Fibroblast of lung (primary cell): ENCODE measurements at regions not wholly inside any gene's neighbourhood (a gene's known extent, or its start where the extent isn't known, plus 50 kb on each side); places are given as distances from the start of the nearest gene placed in this dataset.

ENCODE experiments used
- DNase-seq, 2 donors: peaks; one replicate each; pipeline versions ENCODE4 v3.0.0 to v3.0.0-alpha.2; 2010; ENCODE audit warnings: low read depth in 2 of 2
- H2AFZ ChIP-seq: 2 replicates; pipeline ENCODE4 v1.5.1; 2012; ENCODE audit warnings: low read length, control low read depth, inconsistent platforms
- H3K27ac ChIP-seq: 2 replicates; pipeline ENCODE4 v1.5.1; 2011; ENCODE audit warnings: low read length, control low read depth; ENCODE audit not compliant: insufficient read depth
- H3K27me3 ChIP-seq: 2 replicates; pipeline ENCODE4 v1.5.1; 2011; ENCODE audit warnings: mild to moderate bottlenecking, low read length; ENCODE audit not compliant: control insufficient read depth, insufficient read depth
- H3K36me3 ChIP-seq: 2 replicates; pipeline ENCODE4 v1.5.1; 2011; ENCODE audit warnings: low read length; ENCODE audit not compliant: control insufficient read depth, insufficient read depth
- H3K4me1 ChIP-seq: 2 replicates; pipeline ENCODE4 v1.5.1; 2011; ENCODE audit warnings: low read length; ENCODE audit not compliant: control insufficient read depth, insufficient read depth; ENCODE audit errors: extremely low read depth
- H3K4me2 ChIP-seq: 2 replicates; pipeline ENCODE4 v1.5.1; 2011; ENCODE audit warnings: low read length, control low read depth; ENCODE audit not compliant: insufficient read depth; ENCODE audit errors: extremely low read depth
- H3K4me3 ChIP-seq, 4 experiments: fragments of 200-600 bp in 1 of 4; sonication (generic) in 1 of 4; replicated peaks in 1 of 4; 2 replicates each; pipeline ENCODE4 v1.5.1; 2011 to 2016; ENCODE audit warnings: low read length in 4 of 4, low read depth in 3 of 4, mild to moderate bottlenecking in 3 of 4, control low read depth in 2 of 4, inconsistent platforms in 1 of 4, mixed read lengths in 1 of 4; ENCODE audit not compliant: insufficient read depth in 1 of 4; ENCODE audit errors: control extremely low read depth in 1 of 4
- H3K79me2 ChIP-seq: 2 replicates; pipeline ENCODE4 v1.5.1; 2012; ENCODE audit warnings: mild to moderate bottlenecking, low read length, inconsistent platforms; ENCODE audit not compliant: control insufficient read depth, insufficient read depth
- H3K9ac ChIP-seq: 2 replicates; pipeline ENCODE4 v1.5.1; 2011; ENCODE audit warnings: mild to moderate bottlenecking, low read length, control low read depth; ENCODE audit not compliant: insufficient read depth
- H3K9me3 ChIP-seq: 2 replicates; pipeline ENCODE4 v1.5.1; 2012; ENCODE audit warnings: low read depth, low read length; ENCODE audit not compliant: control insufficient read depth, insufficient read depth
- H4K20me1 ChIP-seq: 2 replicates; pipeline ENCODE4 v1.5.1; 2011; ENCODE audit warnings: low read length; ENCODE audit not compliant: control insufficient read depth, insufficient read depth; ENCODE audit errors: extremely low read depth
- CTCF ChIP-seq, 2 donors: IDR thresholded peaks in 1 of 2; conservative IDR thresholded peaks in 1 of 2; 1 replicate in 1 of 2; 2 replicates in 1 of 2; pipeline ENCODE4 v1.5.1; 2011 to 2012; ENCODE audit warnings: low read length in 2 of 2, control low read depth in 1 of 2, inconsistent platforms in 1 of 2, low read depth in 1 of 2, mild to moderate bottlenecking in 1 of 2
- EZH2 ChIP-seq: IDR thresholded peaks from 2 replicates; pipeline ENCODE4 v1.5.1; 2012; ENCODE audit warnings: low read length, control low read depth, mild to moderate bottlenecking; ENCODE audit errors: missing control alignments

GRCh38 chr4:174134361-174134760, 149.1 kb downstream of the FBXO8 start:
- Histone ChIP-seq H3K4me2 (peak overlapping the region; percentile 17), H3K27me3 (no peaks in the 10 kb centered on the region), H3K79me2 (no peaks in the 10 kb centered on the region), H2AFZ (no peak overlapping the region), H3K9ac (no peak overlapping the region), H3K36me3 (no peaks in the 10 kb centered on the region), H3K4me1 (no peaks in the 10 kb centered on the region), H4K20me1 (no peaks in the 10 kb centered on the region), H3K4me3 (peak overlapping the region in 1 of 4 experiments; percentile 46), H3K27ac (no peak overlapping the region), H3K9me3 (no peaks in the 10 kb centered on the region)
- TF ChIP-seq CTCF (conservative IDR thresholded peaks at IDR 0.05 in 1 of 2, IDR thresholded peaks at IDR 0.05 in 1 of 2; ENCODE audit: low read depth in 1 of 2, low read length in 2 of 2) (no peak), EZH2 (no peak)
- peak in 1 of 2 donors; percentile 36 for DNase-seq

GRCh38 chr4:174133551-174133950, 149.9 kb downstream of the FBXO8 start:
- H4K20me1 ChIP-seq: no peaks in the 10 kb centered on the region
- no peak overlapping the region for H3K27ac ChIP-seq
- no peaks in the 10 kb centered on the region for H3K36me3 ChIP-seq
- no peaks in the 10 kb centered on the region for H3K9me3 ChIP-seq
- DNase-seq: no peak
- H3K4me2 ChIP-seq: no peak overlapping the region
- no peaks in the 10 kb centered on the region for H3K4me1 ChIP-seq
- H3K27me3 ChIP-seq: no peaks in the 10 kb centered on the region
- no peaks in the 10 kb centered on the region for H3K79me2 ChIP-seq
- no peak overlapping the region for H3K9ac ChIP-seq
- H3K4me3 ChIP-seq: no peak overlapping the region
- no peak for TF ChIP-seq EZH2
- no peak for TF ChIP-seq CTCF (conservative IDR thresholded peaks at IDR 0.05 in 1 of 2, IDR thresholded peaks at IDR 0.05 in 1 of 2; ENCODE audit: low read depth in 1 of 2, low read length in 2 of 2)
- no peak overlapping the region for H2AFZ ChIP-seq

- H3K4me2 ChIP-seq: no peak overlapping the region
- H2AFZ ChIP-seq: no peak overlapping the region
- no peak overlapping the region for H3K9ac ChIP-seq
- no peak for TF ChIP-seq EZH2
- no peak for TF ChIP-seq CTCF (conservative IDR thresholded peaks at IDR 0.05 in 1 of 2, IDR thresholded peaks at IDR 0.05 in 1 of 2; ENCODE audit: low read depth in 1 of 2, low read length in 2 of 2)
- H3K36me3 ChIP-seq: no peaks in the 10 kb centered on the region
- H3K4me3 ChIP-seq: no peak overlapping the region
- H4K20me1 ChIP-seq: no peaks in the 10 kb centered on the region
- no peaks in the 10 kb centered on the region for H3K27me3 ChIP-seq
- no peaks in the 10 kb centered on the region for H3K79me2 ChIP-seq
- no peak for DNase-seq
- H3K4me1 ChIP-seq: no peaks in the 10 kb centered on the region
- no peaks in the 10 kb centered on the region for H3K9me3 ChIP-seq
- no peak overlapping the region for H3K27ac ChIP-seq
Observed at GRCh38 chr4:174131901-174132300, 151.6 kb downstream of the FBXO8 start.
